Psoas muscle (tissue), 7 donors: ENCODE measurements at regions not wholly inside any gene's neighbourhood (a gene's known extent, or its start where the extent isn't known, plus 50 kb on each side); places are given as distances from the start of the nearest gene placed in this dataset.

Experiments
- ATAC-seq, 4 donors: fragments of 200-7000 bp; cut with Tn5 transposase; one replicate each; pipeline ENCODE4 v1.9.1; 2020; ENCODE audit warnings: moderate library complexity in 3 of 4, mild to moderate bottlenecking in 2 of 4
- DNase-seq, 2 donors: peaks; one replicate each; pipeline ENCODE4 v3.0.0-alpha.2; 2020
- H3K27ac ChIP-seq: fragments of 200-600 bp; one replicate; pipeline ENCODE4 v1.8.0; 2022
- H3K27me3 ChIP-seq, 3 donors: fragments of 200-600 bp in 1 of 3; one replicate each; pipeline versions ENCODE4 v1.6.1 to v1.8.0; 2013 to 2022; ENCODE audit warnings: low read length in 2 of 3, mild to moderate bottlenecking in 2 of 3, moderate library complexity in 1 of 3; ENCODE audit not compliant: insufficient read depth in 3 of 3
- H3K36me3 ChIP-seq, 2 donors: fragments of 200-600 bp in 1 of 2; one replicate each; pipeline versions ENCODE4 v1.6.1 to v1.8.0; 2013 to 2022; ENCODE audit warnings: low read depth in 1 of 2, mild to moderate bottlenecking in 1 of 2, moderate library complexity in 1 of 2; ENCODE audit not compliant: insufficient read depth in 1 of 2
- H3K4me1 ChIP-seq: fragments of 200-600 bp; one replicate; pipeline ENCODE4 v1.8.0; 2022
- H3K4me3 ChIP-seq: fragments of 200-600 bp; one replicate; pipeline ENCODE4 v1.8.0; 2022; ENCODE audit warnings: mild to moderate bottlenecking
- H3K9me3 ChIP-seq: fragments of 200-600 bp; one replicate; pipeline ENCODE4 v1.8.0; 2022
- CTCF ChIP-seq: fragments of 200-600 bp; IDR thresholded peaks from one replicate; pipeline ENCODE4 v1.8.0; 2022; ENCODE audit warnings: antibody characterized with exemption
- WGBS, 3 donors: extraction: QIAGEN DNeasy Blood & Tissue Kit; methylation state at CpG; one replicate each; pipeline versions ENCODE4 v1.1.6 to v1.1.7; 2013; 5-methylcytosine and 5-hydroxymethylcytosine counted together
- intact Hi-C, 2 donors: fragments of 100-400 bp; cut with DNase I; formaldehyde crosslinking; loops; one replicate each; pipeline versions ENCODE4 v1.11.0 to v1.14.2; 2022
- donor health status: healthy with polysubstance abuse.
- donor health status: DM: no; HTN: no; CAD: no; lungs with moderate emphysema.
- donor health status: Bipolar disorder and iron deficiency.
- donor health status: healthy.
- donor health status: DM: yes; HTN: yes; CAD: no.
- donor health status: DM: no; HTN: no; CAD: no.
- donor health status: DM: yes; HTN: yes; CAD: no.

GRCh38 chr12:127074161-127074560 is 1192.8 kb upstream of the TMEM132C start:
- WGBS, 3 donors: 72 to 80% (median 73%) methylated on average over 2 of the region's 2 CpGs
- intact Hi-C loops: no loop called here
- H3K27ac ChIP-seq: no peak overlapping the region
- no peaks in the 10 kb centered on the region for H3K36me3 ChIP-seq
- TF ChIP-seq CTCF: no peak
- peaks cover 0 to 4% (median 0%) of the 10 kb centered on the region in 3 donors for H3K27me3 ChIP-seq
- no peak for DNase-seq
- no peaks in the 10 kb centered on the region for H3K9me3 ChIP-seq
- no peak for ATAC-seq
- no peaks in the 10 kb centered on the region for H3K4me1 ChIP-seq
- no peak overlapping the region for H3K4me3 ChIP-seq

- H3K36me3 ChIP-seq: no peaks in the 10 kb centered on the region
- no peak for TF ChIP-seq CTCF
- 84 to 93% (median 89%) methylated on average over 4 of the region's 4 CpGs for WGBS, 3 donors
- H3K4me1 ChIP-seq: no peaks in the 10 kb centered on the region
- peaks cover 0 to 4% (median 0%) of the 10 kb centered on the region in 3 donors for H3K27me3 ChIP-seq
- H3K9me3 ChIP-seq: no peaks in the 10 kb centered on the region
- ATAC-seq (no peak), DNase-seq (no peak)
- H3K4me3 ChIP-seq: no peak overlapping the region
- intact Hi-C loops: no loop called here
- H3K27ac ChIP-seq: no peak overlapping the region
Measured at GRCh38 chr12:127075981-127076380, 1191.0 kb upstream of the TMEM132C start.

- Histone ChIP-seq H3K4me3 (no peak overlapping the region), H3K4me1 (no peaks in the 10 kb centered on the region), H3K9me3 (no peaks in the 10 kb centered on the region), H3K27ac (no peak overlapping the region), H3K27me3 (peaks cover 0 to 4% (median 0%) of the 10 kb centered on the region in 3 donors), H3K36me3 (no peaks in the 10 kb centered on the region)
- TF ChIP-seq CTCF: no peak
- ATAC-seq (no peak), DNase-seq (no peak)
- 75 to 82% (median 77%) methylated on average over 5 of the region's 5 CpGs for WGBS, 3 donors
- intact Hi-C loops: no loop called here
Measured at GRCh38 chr12:127077262-127078045, 1189.5 kb upstream of the TMEM132C start.

- intact Hi-C loops: no loop called here
- TF ChIP-seq CTCF: no peak
- 69 to 79% (median 72%) methylated on average over 5 of the region's 5 CpGs for WGBS, 3 donors
- Histone ChIP-seq H3K27me3 (peaks cover 0 to 4% (median 0%) of the 10 kb centered on the region in 3 donors), H3K27ac (no peak overlapping the region), H3K4me1 (peaks cover 4% of the 10 kb centered on the region), H3K36me3 (no peaks in the 10 kb centered on the region), H3K4me3 (no peak overlapping the region), H3K9me3 (no peaks in the 10 kb centered on the region)
- ATAC-seq (no peak), DNase-seq (no peak)
Measured at GRCh38 chr12:127078577-127079350, 1188.2 kb upstream of the TMEM132C start.
